H9 (cell line): ENCODE measurements at regions not wholly inside any gene's neighbourhood (a gene's known extent, or its start where the extent isn't known, plus 50 kb on each side); places are given as distances from the start of the nearest gene placed in this dataset.

Experiments
- DNase-seq: peaks from one replicate; pipeline ENCODE4 v3.0.0-alpha.2; 2017
- H2AFZ ChIP-seq: one replicate; pipeline ENCODE4 v1.6.1; 2013; ENCODE audit warnings: mild to moderate bottlenecking, low read length, control low read depth, moderate library complexity
- H2AK5ac ChIP-seq: 2 replicates; pipeline ENCODE4 v1.6.1; 2013; ENCODE audit warnings: low read length, control low read depth, mixed read lengths; ENCODE audit not compliant: insufficient read length
- H2BK120ac ChIP-seq: one replicate; pipeline ENCODE4 v1.6.1; 2013; ENCODE audit warnings: low read depth, mild to moderate bottlenecking, low read length, control low read depth, inconsistent platforms; ENCODE audit not compliant: poor library complexity, severe bottlenecking
- H2BK12ac ChIP-seq: 2 replicates; pipeline ENCODE4 v1.6.1; 2013; ENCODE audit warnings: low read length, control low read depth, mixed read lengths, low read depth; ENCODE audit not compliant: insufficient read length
- H2BK15ac ChIP-seq: 2 replicates; pipeline ENCODE4 v1.6.1; 2013; ENCODE audit warnings: low read depth, low read length, control low read depth
- H2BK20ac ChIP-seq: one replicate; pipeline ENCODE4 v1.6.1; 2013; ENCODE audit warnings: low read depth, mild to moderate bottlenecking, low read length, control low read depth, inconsistent platforms; ENCODE audit not compliant: poor library complexity, severe bottlenecking
- H2BK5ac ChIP-seq: 2 replicates; pipeline ENCODE4 v1.6.1; 2013; ENCODE audit warnings: low read length, control low read depth, mixed read lengths; ENCODE audit not compliant: insufficient read length
- H3K14ac ChIP-seq: 2 replicates; pipeline ENCODE4 v1.6.1; 2013; ENCODE audit warnings: low read length, control low read depth; ENCODE audit not compliant: insufficient read depth
- H3K18ac ChIP-seq: 2 replicates; pipeline ENCODE4 v1.6.1; 2013; ENCODE audit warnings: low read depth, mild to moderate bottlenecking, mixed read lengths, low read length, control low read depth; ENCODE audit not compliant: insufficient read length
- H3K23ac ChIP-seq: 2 replicates; pipeline ENCODE4 v1.6.1; 2013; ENCODE audit warnings: low read length, control low read depth, mixed read lengths, low read depth; ENCODE audit not compliant: insufficient read length
- H3K23me2 ChIP-seq: 2 replicates; pipeline ENCODE4 v1.6.1; 2013; ENCODE audit warnings: low read depth, mild to moderate bottlenecking, mixed read lengths, low read length, control low read depth; ENCODE audit not compliant: insufficient read length, poor library complexity, severe bottlenecking
- H3K27ac ChIP-seq: 2 replicates; pipeline ENCODE4 v1.5.1; 2013; ENCODE audit warnings: low read length, control low read depth, mixed read lengths, low read depth; ENCODE audit not compliant: insufficient read length
- H3K27me3 ChIP-seq: 2 replicates; pipeline ENCODE4 v1.6.1; 2013; ENCODE audit warnings: low read length, control low read depth, inconsistent platforms; ENCODE audit not compliant: insufficient read depth
- H3K4ac ChIP-seq: 2 replicates; pipeline ENCODE4 v1.6.1; 2013; ENCODE audit warnings: low read depth, mild to moderate bottlenecking, control low read depth, inconsistent platforms, low read length, moderate library complexity
- H3K4me1 ChIP-seq: 2 replicates; pipeline ENCODE4 v1.6.1; 2013; ENCODE audit warnings: low read length, control low read depth, inconsistent platforms; ENCODE audit not compliant: insufficient read depth
- H3K4me2 ChIP-seq: 2 replicates; pipeline ENCODE4 v1.6.1; 2013; ENCODE audit warnings: low read length, control low read depth, mixed read lengths; ENCODE audit not compliant: insufficient read length, insufficient read depth
- H3K56ac ChIP-seq: 2 replicates; pipeline ENCODE4 v1.6.1; 2013; ENCODE audit warnings: low read depth, mild to moderate bottlenecking, mixed read lengths, low read length, control low read depth; ENCODE audit not compliant: insufficient read length
- H3K79me1 ChIP-seq: 2 replicates; pipeline ENCODE4 v1.6.1; 2013; ENCODE audit warnings: low read depth, mild to moderate bottlenecking, moderate library complexity, low read length, control low read depth, inconsistent platforms; ENCODE audit not compliant: insufficient read depth, poor library complexity, severe bottlenecking
- H3K79me2 ChIP-seq: 2 replicates; pipeline ENCODE4 v1.6.1; 2013; ENCODE audit warnings: low read length, control low read depth, inconsistent platforms; ENCODE audit not compliant: insufficient read depth
- H3K9ac ChIP-seq: 2 replicates; pipeline ENCODE4 v1.6.1; 2013; ENCODE audit warnings: low read length, control low read depth, mixed read lengths; ENCODE audit not compliant: insufficient read length; ENCODE audit errors: extremely low read depth
- H3K9me3 ChIP-seq: one replicate; pipeline ENCODE4 v1.6.1; 2013; ENCODE audit warnings: low read depth, low read length, inconsistent platforms; ENCODE audit not compliant: control insufficient read depth
- H3T11ph ChIP-seq: one replicate; pipeline ENCODE4 v1.6.1; 2013; ENCODE audit warnings: mild to moderate bottlenecking, low read length, control low read depth, inconsistent platforms
- H4K20me1 ChIP-seq: one replicate; pipeline ENCODE4 v1.6.1; 2013; ENCODE audit not compliant: control insufficient read depth, insufficient read length, insufficient read depth
- H4K5ac ChIP-seq: 2 replicates; pipeline ENCODE4 v1.6.1; 2013; ENCODE audit warnings: low read depth, mild to moderate bottlenecking, mixed read lengths, low read length, control low read depth; ENCODE audit not compliant: insufficient read length
- H4K8ac ChIP-seq: replicated peaks from 2 replicates; pipeline ENCODE4 v1.6.1; 2013; ENCODE audit warnings: low read length, control low read depth, mixed read lengths, low read depth; ENCODE audit not compliant: insufficient read length
- H4K91ac ChIP-seq: 2 replicates; pipeline ENCODE4 v1.6.1; 2013; ENCODE audit warnings: low read depth, mild to moderate bottlenecking, moderate library complexity, mixed read lengths, low read length, control low read depth; ENCODE audit not compliant: insufficient read length
- H3K27ac Mint-ChIP-seq, 3 experiments: 2 replicates in 2 of 3; 3 replicates in 1 of 3; pipeline ENCODE4 v1.8.0; 2020 to 2021; ENCODE audit warnings: mixed read lengths in 3 of 3, mild to moderate bottlenecking in 1 of 3, moderate library complexity in 1 of 3
- H3K27me3 Mint-ChIP-seq: 2 replicates; pipeline ENCODE4 v1.8.0; 2021; ENCODE audit warnings: low read depth, mild to moderate bottlenecking, moderate library complexity, mixed read lengths
- H3K36me3 Mint-ChIP-seq, 3 experiments: 2 replicates in 2 of 3; 3 replicates in 1 of 3; pipeline ENCODE4 v1.8.0; 2020 to 2021; ENCODE audit warnings: low read depth in 3 of 3, mixed read lengths in 3 of 3; ENCODE audit not compliant: insufficient read depth in 1 of 3
- H3K4me1 Mint-ChIP-seq, 2 experiments: 2 replicates each; pipeline ENCODE4 v1.8.0; 2020; ENCODE audit warnings: mixed read lengths in 2 of 2
- H3K4me3 Mint-ChIP-seq, 2 experiments: 2 replicates in 1 of 2; 3 replicates in 1 of 2; pipeline ENCODE4 v1.8.0; 2020 to 2021; ENCODE audit warnings: mild to moderate bottlenecking in 2 of 2, mixed read lengths in 2 of 2, moderate library complexity in 1 of 2
- H3K9me3 Mint-ChIP-seq, 2 experiments: 2 replicates in 1 of 2; 3 replicates in 1 of 2; pipeline ENCODE4 v1.8.0; 2020; ENCODE audit warnings: mild to moderate bottlenecking in 2 of 2, mixed read lengths in 2 of 2, moderate library complexity in 1 of 2
- CTCF ChIP-seq: fragments of 200-600 bp; sonication (generic); conservative IDR thresholded peaks from 3 replicates; pipeline ENCODE4 v1.8.0; 2021; ENCODE audit warnings: antibody characterized with exemption, mild to moderate bottlenecking
- WGBS: extraction: QIAGEN DNeasy Blood & Tissue Kit; methylation state at CpG from one replicate; pipeline ENCODE4 v1.1.7; 2013; ENCODE audit warnings: missing lambda C conversion rate, low lambda C conversion rate, mixed read lengths; ENCODE audit not compliant: insufficient read length; ENCODE audit errors: extremely low coverage; 5-methylcytosine and 5-hydroxymethylcytosine counted together

DNA sequence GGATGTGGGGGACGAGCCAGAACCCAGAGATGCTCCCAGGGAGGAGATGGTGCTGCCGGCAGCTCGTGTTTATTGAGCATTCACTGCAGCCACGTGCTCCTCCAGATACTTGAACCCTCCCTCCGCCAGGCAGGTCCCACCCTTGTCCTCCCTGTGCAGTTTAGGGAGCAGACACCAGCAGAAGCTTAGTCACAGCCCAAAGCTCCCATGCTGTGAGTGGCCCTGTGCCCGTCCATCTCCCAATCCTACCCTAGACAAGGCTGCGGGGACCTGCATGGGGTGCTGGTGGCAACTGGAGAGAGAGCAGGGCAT, 176.5 kb upstream of the COPS8 start:
- H3K4me1 ChIP-seq, result no peaks in the 10 kb centered on the region
- no peak overlapping the region for H4K5ac ChIP-seq
- TF ChIP-seq CTCF, result no peak
- no peak overlapping the region for H2BK120ac ChIP-seq
- no peak overlapping the region for H3K18ac ChIP-seq
- H3K23ac ChIP-seq, result no peak overlapping the region
- H2BK12ac ChIP-seq, result no peak overlapping the region
- no peak overlapping the region for H4K91ac ChIP-seq
- H3K36me3 Mint-ChIP-seq, result no peaks in the 10 kb centered on the region
- H3K27me3 Mint-ChIP-seq, result peaks cover 14% of the 10 kb centered on the region
- no peak overlapping the region for H3K14ac ChIP-seq
- no peak overlapping the region for H2BK15ac ChIP-seq
- H2BK5ac ChIP-seq, result no peak overlapping the region
- no peaks in the 10 kb centered on the region for H3K79me1 ChIP-seq
- H3T11ph ChIP-seq, result no peak overlapping the region
- H3K27ac Mint-ChIP-seq, result no peak overlapping the region
- H3K4me1 Mint-ChIP-seq, result peaks cover 4 to 5% of the 10 kb centered on the region in 2 experiments; a peak in 3 of 4 replicates
- H4K20me1 ChIP-seq, result no peaks in the 10 kb centered on the region
- H3K4ac ChIP-seq, result no peak overlapping the region
- H3K23me2 ChIP-seq, result no peaks in the 10 kb centered on the region
- WGBS, result no CpG with 5 or more reads among the region's 7 CpGs
- no peak overlapping the region for H2BK20ac ChIP-seq
- no peak overlapping the region for H3K9ac ChIP-seq
- H3K56ac ChIP-seq, result no peak overlapping the region
- H2AFZ ChIP-seq, result no peak overlapping the region
- H3K9me3 Mint-ChIP-seq, result no peaks in the 10 kb centered on the region
- no peak overlapping the region for H4K8ac ChIP-seq
- no peak for DNase-seq
- H3K79me2 ChIP-seq, result no peaks in the 10 kb centered on the region
- H3K4me3 Mint-ChIP-seq, result no peak overlapping the region
- no peak overlapping the region for H3K27ac ChIP-seq
- no peaks in the 10 kb centered on the region for H3K27me3 ChIP-seq
- no peaks in the 10 kb centered on the region for H3K9me3 ChIP-seq
- H3K4me2 ChIP-seq, result no peak overlapping the region
- no peak overlapping the region for H2AK5ac ChIP-seq
